ENCODE measurements at regions not wholly inside any gene's neighbourhood (a gene's known extent, or its start where the extent isn't known, plus 50 kb on each side); places are given as distances from the start of the nearest gene placed in this dataset.

- CTCF ChIA-PET = no interaction called here
- H3K27ac Mint-ChIP-seq = no peak overlapping the region
- no peak for DNase-seq (ENCODE audit: low spot score)
- H3K27me3 Mint-ChIP-seq (ENCODE audit: low read depth) = no peaks in the 10 kb centered on the region; the same call in 1 of the 2 replicates
- ATAC-seq = no peak
- no peaks in the 10 kb centered on the region for H3K36me3 Mint-ChIP-seq
- POLR2A ChIA-PET = no interaction called here
- H3K4me3 Mint-ChIP-seq = no peak overlapping the region
- H3K4me1 Mint-ChIP-seq = no peaks in the 10 kb centered on the region
- no peak for TF ChIP-seq ZNF232 (CRISPR knock-in tag; IDR thresholded peaks at IDR 0.05)
- H3K9me3 Mint-ChIP-seq = no peaks in the 10 kb centered on the region
Measured at GRCh38 chr14:29097476-29097875, 330.9 kb downstream of the FOXG1 start.

GRCh38 chr14:29098656-29099055, 332.1 kb downstream of the FOXG1 start:
- no peak for ATAC-seq
- Mint-ChIP-seq H3K27ac (no peak overlapping the region), H3K4me1 (no peaks in the 10 kb centered on the region), H3K9me3 (no peaks in the 10 kb centered on the region), H3K27me3 (ENCODE audit: low read depth) (no peaks in the 10 kb centered on the region; the same call in 1 of the 2 replicates), H3K4me3 (no peak overlapping the region), H3K36me3 (no peaks in the 10 kb centered on the region)
- CTCF ChIA-PET = no interaction called here
- POLR2A ChIA-PET = no interaction called here
- no peak for DNase-seq (ENCODE audit: low spot score)
- TF ChIP-seq ZNF219 (CRISPR knock-in tag; IDR thresholded peaks at IDR 0.05; ENCODE audit: borderline replicate concordance) = no peak
- TF ChIP-seq ATF6 (CRISPR knock-in tag; IDR thresholded peaks at IDR 0.05) = no peak
- no peak for TF ChIP-seq STAT6 (CRISPR knock-in tag; conservative IDR thresholded peaks at IDR 0.05; ENCODE audit: low read depth)
- TF ChIP-seq MAX (CRISPR knock-in tag; IDR thresholded peaks at IDR 0.05) = no peak
- no peak for TF ChIP-seq GTF2I (CRISPR knock-in tag; conservative IDR thresholded peaks at IDR 0.05)
- no peak for TF ChIP-seq MXD4 (CRISPR knock-in tag; IDR thresholded peaks at IDR 0.05; ENCODE audit: borderline replicate concordance)
- TF ChIP-seq ETV6 (CRISPR knock-in tag; IDR thresholded peaks at IDR 0.05) = no peak
- no peak for TF ChIP-seq E2F5 (CRISPR knock-in tag; IDR thresholded peaks at IDR 0.05)
- TF ChIP-seq NFATC4 (CRISPR knock-in tag; IDR thresholded peaks at IDR 0.05) = no peak
- no peak for TF ChIP-seq SMAD3 (CRISPR knock-in tag; IDR thresholded peaks at IDR 0.05; ENCODE audit: borderline replicate concordance)
- no peak for TF ChIP-seq ZNF263 (CRISPR knock-in tag; IDR thresholded peaks at IDR 0.05; ENCODE audit: low read depth)
- TF ChIP-seq NFYB (CRISPR knock-in tag; conservative IDR thresholded peaks at IDR 0.05; ENCODE audit: low read depth) = no peak
- no peak for TF ChIP-seq SMAD4 (CRISPR knock-in tag; IDR thresholded peaks at IDR 0.05)
- no peak for TF ChIP-seq ZNF281 (CRISPR knock-in tag; IDR thresholded peaks at IDR 0.05)
- no peak for TF ChIP-seq ESRRA (CRISPR knock-in tag; IDR thresholded peaks at IDR 0.05; ENCODE audit: borderline replicate concordance)
- TF ChIP-seq NFE2L1 (CRISPR knock-in tag; IDR thresholded peaks at IDR 0.05) = no peak

All from WTC11 (cell line).